Endothelial cell of umbilical vein (primary cell): ENCODE measurements at regions not wholly inside any gene's neighbourhood (a gene's known extent, or its start where the extent isn't known, plus 50 kb on each side); places are given as distances from the start of the nearest gene placed in this dataset.

Source experiments
- BruUV-seq: library from RNA; stranded (reverse); fragments of 400-500 nt; replicated peaks from 2 replicates; lab custom pipeline; 2021; lab: Mats Ljungman, UMichigan
- CTCF ChIA-PET: fragments of 300-600, 350-600 bp; sonication (Branson Sonifier 250); formaldehyde crosslinking; loops from one replicate; lab custom pipeline; 2021; ENCODE audit warnings: antibody characterized with exemption, inconsistent platforms; lab: Charles Lee
- POLR2A ChIA-PET: fragments of 300-600, 350-600 bp; sonication (Branson Sonifier 250); formaldehyde crosslinking; loops from one replicate; lab custom pipeline; 2021; ENCODE audit warnings: antibody characterized with exemption, inconsistent platforms; lab: Charles Lee
- DNase-seq: peaks from one replicate; pipeline ENCODE4 v3.0.0-alpha.2; 2011; ENCODE audit warnings: low read depth, low spot score
- FAIRE-seq: peaks from 2 replicates; lab custom pipeline; 2011; peaks lifted over from hg19 to GRCh38; lab: Jason Lieb, UNC
- H2AFZ ChIP-seq: 2 replicates; pipeline ENCODE4 v1.6.0; 2012; ENCODE audit warnings: low read depth, low read length, control low read depth, inconsistent platforms
- H3K27ac ChIP-seq: 2 replicates; pipeline ENCODE4 v1.5.1; 2011; ENCODE audit warnings: low read depth, mild to moderate bottlenecking, control low read depth, low read length, moderate library complexity; ENCODE audit not compliant: insufficient read depth
- H3K27me3 ChIP-seq, 2 experiments: 2 replicates each; pipeline versions ENCODE4 v1.6.0 to v1.6.1; 2011; ENCODE audit warnings: low read length in 2 of 2, mixed read lengths in 1 of 2; ENCODE audit not compliant: control insufficient read depth in 2 of 2, insufficient read depth in 2 of 2
- H3K36me3 ChIP-seq, 2 experiments: 2 replicates in 1 of 2; 3 replicates in 1 of 2; pipeline ENCODE4 v1.5.1; 2011; ENCODE audit warnings: low read length in 2 of 2, mild to moderate bottlenecking in 1 of 2, moderate library complexity in 1 of 2; ENCODE audit not compliant: control insufficient read depth in 2 of 2, insufficient read depth in 2 of 2; ENCODE audit errors: extremely low read depth in 1 of 2
- H3K4me1 ChIP-seq: 3 replicates; pipeline ENCODE4 v1.5.1; 2011; ENCODE audit warnings: mild to moderate bottlenecking, low read length; ENCODE audit not compliant: control insufficient read depth, insufficient read depth; ENCODE audit errors: extremely low read depth
- H3K4me2 ChIP-seq: 2 replicates; pipeline ENCODE4 v1.6.1; 2011; ENCODE audit warnings: low read length, control low read depth, mixed read lengths; ENCODE audit not compliant: insufficient read depth
- H3K4me3 ChIP-seq, 3 experiments: fragments of 200-600 bp in 1 of 3; sonication (generic), shearing (Covaris generic) in 1 of 3; replicated peaks in 1 of 3; 2 replicates each; pipeline ENCODE4 v1.5.1; 2011 to 2016; ENCODE audit warnings: control low read depth in 3 of 3, low read length in 3 of 3, mild to moderate bottlenecking in 2 of 3, inconsistent platforms in 1 of 3, low read depth in 1 of 3, moderate library complexity in 1 of 3; ENCODE audit not compliant: insufficient read depth in 1 of 3
- H3K79me2 ChIP-seq: 2 replicates; pipeline ENCODE4 v1.6.0; 2012; ENCODE audit warnings: low read length, inconsistent platforms; ENCODE audit not compliant: control insufficient read depth, insufficient read depth
- H3K9ac ChIP-seq: replicated peaks from 2 replicates; pipeline ENCODE3; 2011; ENCODE audit warnings: low read length, control low read depth; ENCODE audit not compliant: insufficient read depth; ENCODE audit errors: extremely low read depth
- H3K9me1 ChIP-seq: replicated peaks from 3 replicates; pipeline ENCODE4 v1.6.0; 2011; ENCODE audit warnings: mild to moderate bottlenecking, low read length; ENCODE audit not compliant: control insufficient read depth, insufficient read depth; ENCODE audit errors: extremely low read depth
- H3K9me3 ChIP-seq: replicated peaks from 2 replicates; pipeline ENCODE4 v1.5.1; 2012; ENCODE audit warnings: low read length, inconsistent platforms; ENCODE audit not compliant: control insufficient read depth, insufficient read depth
- H4K20me1 ChIP-seq: replicated peaks from 2 replicates; pipeline ENCODE3; 2011; ENCODE audit warnings: mild to moderate bottlenecking, low read length; ENCODE audit not compliant: control insufficient read depth, insufficient read depth; ENCODE audit errors: extremely low read depth
- CTCF ChIP-seq, 2 donors: IDR thresholded peaks; 1 replicate in 1 of 2; 2 replicates in 1 of 2; pipeline ENCODE4 v1.5.1; 2011; ENCODE audit warnings: low read length in 2 of 2, mild to moderate bottlenecking in 2 of 2, moderate library complexity in 2 of 2, control low read depth in 1 of 2, inconsistent platforms in 1 of 2, low read depth in 1 of 2; ENCODE audit not compliant: insufficient read depth in 1 of 2; ENCODE audit errors: extremely low read depth in 1 of 2
- EZH2 ChIP-seq: IDR thresholded peaks from 2 replicates; pipeline ENCODE4 v1.6.1; 2012; ENCODE audit warnings: borderline replicate concordance, low read depth, mild to moderate bottlenecking, moderate library complexity, low read length, inconsistent platforms; ENCODE audit not compliant: severe bottlenecking
- FOS ChIP-seq: IDR thresholded peaks from 2 replicates; pipeline ENCODE4 v1.6.1; 2011; ENCODE audit warnings: mild to moderate bottlenecking, low read length, moderate library complexity, borderline replicate concordance; ENCODE audit not compliant: insufficient read depth
- GATA2 ChIP-seq: IDR thresholded peaks from 2 replicates; pipeline ENCODE4 v1.7.0; 2011; ENCODE audit warnings: low read depth, mild to moderate bottlenecking, moderate library complexity, mixed read lengths, low read length; ENCODE audit not compliant: insufficient read length, insufficient read depth
- JUN ChIP-seq: IDR thresholded peaks from 2 replicates; pipeline ENCODE4 v1.6.1; 2011; ENCODE audit warnings: borderline replicate concordance, low read depth; ENCODE audit not compliant: insufficient read length, insufficient read depth
- MAX ChIP-seq: IDR thresholded peaks from 2 replicates; pipeline ENCODE4 v1.6.1; 2011; ENCODE audit not compliant: insufficient read depth, insufficient read length
- MYC ChIP-seq: IDR thresholded peaks from one replicate; pipeline ENCODE4 v1.6.1; 2011; ENCODE audit warnings: mild to moderate bottlenecking, low read depth, low read length
- POLR2A ChIP-seq: IDR thresholded peaks from 2 replicates; pipeline ENCODE4 v1.6.1; 2012; ENCODE audit warnings: low read depth, mild to moderate bottlenecking, control low read depth, low read length
- POLR2AphosphoS5 ChIP-seq: IDR thresholded peaks from 2 replicates; pipeline ENCODE4 v1.6.1; 2012; ENCODE audit warnings: low read depth, mild to moderate bottlenecking, control low read depth, low read length, moderate library complexity; ENCODE audit not compliant: insufficient read depth
- dilution Hi-C: fragments of 300-500 bp; cut with MboI; formaldehyde crosslinking; loops from one replicate; pipeline ENCODE4 v1.15.0; 2019; ENCODE audit warnings: low sequenced_read_pairs; ENCODE audit not compliant: extremely low pct_ligation_motif_present
- intact Hi-C: fragments of 100-400 bp; cut with micrococcal nuclease; formaldehyde crosslinking; loops from one replicate; pipeline ENCODE4 v1.10.0; 2022

DNA sequence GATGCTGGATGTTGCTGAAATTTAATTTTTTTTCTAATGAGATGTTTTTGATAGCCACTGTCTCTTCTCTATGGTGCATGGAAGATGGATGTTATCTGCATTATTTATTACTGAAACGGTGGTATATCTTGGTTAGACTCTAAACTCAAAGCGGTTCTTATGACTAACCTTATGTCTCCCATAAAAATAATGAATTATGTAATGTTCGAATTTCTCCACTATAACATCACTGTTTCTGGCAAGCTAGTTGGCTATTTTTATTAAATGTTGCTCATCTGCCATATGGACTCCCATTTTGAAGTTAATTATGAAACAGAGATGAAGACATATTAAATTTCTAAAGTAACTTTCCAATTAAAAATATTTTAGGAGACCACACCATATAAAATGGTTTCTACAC, 808.6 kb upstream of the ADGRL4 start:
- TF ChIP-seq GATA2 = no peak
- no peak for TF ChIP-seq JUN
- TF ChIP-seq CTCF (IDR thresholded peaks at IDR 0.05; ENCODE audit: extremely low read depth in 1 of 2, insufficient read depth in 1 of 2, low read depth in 1 of 2, low read length in 2 of 2) = no peak
- TF ChIP-seq MAX = no peak
- TF ChIP-seq POLR2A = no peak
- no peak for TF ChIP-seq MYC
- no peak for TF ChIP-seq EZH2
- TF ChIP-seq POLR2AphosphoS5 = no peak
- TF ChIP-seq FOS = no peak
- dilution Hi-C loops (no loop called here), intact Hi-C loops (no loop called here)
- Histone ChIP-seq H4K20me1 (no peaks in the 10 kb centered on the region), H3K79me2 (no peaks in the 10 kb centered on the region), H3K9ac (no peak overlapping the region), H3K27me3 (no peaks in the 10 kb centered on the region), H3K4me2 (no peak overlapping the region), H3K27ac (no peak overlapping the region), H2AFZ (no peak overlapping the region), H3K9me3 (no peaks in the 10 kb centered on the region), H3K4me3 (no peak overlapping the region), H3K9me1 (no peaks in the 10 kb centered on the region), H3K36me3 (no peaks in the 10 kb centered on the region), H3K4me1 (peaks cover 17% of the 10 kb centered on the region)
- BruUV-seq = no TSS peak
- no peak for DNase-seq
- no peak for FAIRE-seq
- ChIA-PET POLR2A (no interaction called here), CTCF (no interaction called here)
